ENCODE measurements at regions not wholly inside any gene's neighbourhood (a gene's known extent, or its start where the extent isn't known, plus 50 kb on each side); places are given as distances from the start of the nearest gene placed in this dataset.
A peak's percentile ranks its signal among the peaks of the same experiment; 100 is the strongest.

GRCh38 chr3:187823746-187824145 is 78.5 kb upstream of the BCL6 start:
- DNase-seq, result no peak

- DNase-seq, result no peak
These were observed 82.5 kb upstream of the BCL6 start for GRCh38 chr3:187827723-187828122.

GRCh38 chr3:187828579-187829452 is 83.5 kb upstream of the BCL6 start:
- no peak for DNase-seq

GRCh38 chr3:187830181-187830580 is 84.9 kb upstream of the BCL6 start:
- no peak for DNase-seq

- no peak for DNase-seq
These were observed 86.1 kb upstream of the BCL6 start for GRCh38 chr3:187831125-187832051.

- DNase-seq, result peak; percentile 22
These were observed 86.9 kb upstream of the BCL6 start for GRCh38 chr3:187832202-187832601.

GRCh38 chr3:187833375-187833774 is 88.1 kb upstream of the BCL6 start:
- DNase-seq, result no peak

GRCh38 chr3:187833799-187834578 is 88.7 kb upstream of the BCL6 start:
- DNase-seq, result no peak

- DNase-seq, result no peak
These were observed 91.8 kb upstream of the BCL6 start for GRCh38 chr3:187836823-187837770.

- DNase-seq, result no peak
These were observed 92.8 kb upstream of the BCL6 start for GRCh38 chr3:187838016-187838540.

- DNase-seq, result no peak
These were observed 94.2 kb upstream of the BCL6 start for GRCh38 chr3:187839422-187839821.

- no peak for DNase-seq
These were observed 95.6 kb upstream of the BCL6 start for GRCh38 chr3:187840856-187841255.

GRCh38 chr3:187841560-187841959 is 96.3 kb upstream of the BCL6 start:
- DNase-seq, result no peak

- no peak for DNase-seq
These were observed 98.4 kb upstream of the BCL6 start for GRCh38 chr3:187843654-187844053.

GRCh38 chr3:187844708-187845107 is 99.4 kb upstream of the BCL6 start:
- DNase-seq, result no peak

- DNase-seq, result no peak
These were observed 100.6 kb upstream of the BCL6 start for GRCh38 chr3:187845826-187846225.

- no peak for DNase-seq
These were observed 103.1 kb upstream of the BCL6 start for GRCh38 chr3:187848401-187848800.

GRCh38 chr3:187849016-187849654 is 103.9 kb upstream of the BCL6 start:
- DNase-seq, result no peak

GRCh38 chr3:187850258-187850921 is 105.1 kb upstream of the BCL6 start:
- no peak for DNase-seq
